ENCODE measurements at regions not wholly inside any gene's neighbourhood (a gene's known extent, or its start where the extent isn't known, plus 50 kb on each side); places are given as distances from the start of the nearest gene placed in this dataset.
A peak's percentile ranks its signal among the peaks of the same experiment; 100 is the strongest.

DNA sequence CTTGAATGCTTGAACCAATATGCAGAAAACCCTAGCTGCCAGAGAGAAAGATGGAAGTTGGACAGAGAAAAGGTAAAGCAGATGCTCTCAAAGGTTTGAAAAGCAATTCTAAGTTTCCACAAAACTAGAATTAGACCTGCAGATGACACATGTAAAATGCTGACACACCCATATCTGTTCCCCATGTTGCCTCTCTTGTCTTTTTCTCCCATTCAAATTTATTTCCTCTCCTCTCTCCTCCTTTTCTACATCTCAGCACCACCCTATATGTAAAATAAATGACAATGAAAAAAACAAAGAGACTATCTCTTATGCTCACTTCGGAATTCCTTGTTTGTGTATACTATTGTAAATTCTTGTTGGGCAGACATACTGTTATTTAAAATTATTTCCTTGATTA lies 75.5 kb upstream of the PLEKHA5 start (continued):
- no peak for TF ChIP-seq FOXA1 (IDR thresholded peaks at IDR 0.05)
- TF ChIP-seq JUND (IDR thresholded peaks at IDR 0.05) = no peak

DNA sequence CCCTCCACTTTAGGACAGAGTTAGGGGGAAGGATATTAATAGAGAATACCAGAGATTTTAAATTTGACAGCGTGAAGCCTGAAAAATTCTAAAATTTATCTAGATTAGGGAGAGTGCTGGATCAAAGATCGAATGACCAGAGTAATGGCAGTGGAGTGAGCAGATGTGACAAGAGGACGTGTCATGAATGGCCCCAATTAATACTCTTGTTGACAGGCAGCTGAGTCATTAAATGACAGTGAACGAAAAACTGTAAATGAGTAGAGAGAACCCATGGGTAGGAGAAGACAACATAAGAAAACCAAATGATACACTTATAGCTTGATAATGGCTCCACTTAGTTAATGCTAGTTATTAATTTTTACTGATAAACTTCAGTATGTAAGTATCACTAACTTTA lies 73.9 kb upstream of the PLEKHA5 start:
- 91% methylated on average over 4 of the region's 4 CpGs for WGBS
- Histone ChIP-seq H3K27me3 (ENCODE audit: control insufficient read depth in 4 of 4, insufficient read depth in 4 of 4, low read length in 3 of 4) (no peaks in the 10 kb centered on the region), H3K4me1 (ENCODE audit: control insufficient read depth in 4 of 4, insufficient read depth in 4 of 4, low read length in 3 of 4) (peaks cover 4 to 20% (median 8%) of the 10 kb centered on the region in 4 donors), H3K27ac (ENCODE audit: low read depth in 1 of 2, low read length in 2 of 2) (no peak overlapping the region), H3K4me3 (ENCODE audit: low read depth in 1 of 3, low read length in 3 of 3) (no peak overlapping the region), H3K36me3 (ENCODE audit: control insufficient read depth in 4 of 4, insufficient read depth in 3 of 4, low read depth in 1 of 4, low read length in 3 of 4) (no peaks in the 10 kb centered on the region), H3K9ac (ENCODE audit: low read depth in 1 of 2, low read length in 2 of 2) (no peak overlapping the region), H3K9me3 (ENCODE audit: control insufficient read depth in 4 of 4, low read length in 3 of 4) (no peaks in the 10 kb centered on the region)
- TF ChIP-seq SP1 (IDR thresholded peaks at IDR 0.05) = no peak
- TF ChIP-seq FOXA2 (IDR thresholded peaks at IDR 0.05) = no peak
- TF ChIP-seq EGR1 (IDR thresholded peaks at IDR 0.05; ENCODE audit: low read depth in 2 of 2) = no peak
- TF ChIP-seq FOXA1 (IDR thresholded peaks at IDR 0.05) = no peak
- no peak for TF ChIP-seq NR2F2 (IDR thresholded peaks at IDR 0.05)
- TF ChIP-seq, protein P1, sequence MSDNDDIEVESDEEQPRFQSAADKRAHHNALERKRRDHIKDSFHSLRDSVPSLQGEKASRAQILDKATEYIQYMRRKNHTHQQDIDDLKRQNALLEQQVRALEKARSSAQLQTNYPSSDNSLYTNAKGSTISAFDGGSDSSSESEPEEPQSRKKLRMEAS (IDR thresholded peaks at IDR 0.05) = no peak
- no peak for DNase-seq (ENCODE audit: low spot score)

DNA sequence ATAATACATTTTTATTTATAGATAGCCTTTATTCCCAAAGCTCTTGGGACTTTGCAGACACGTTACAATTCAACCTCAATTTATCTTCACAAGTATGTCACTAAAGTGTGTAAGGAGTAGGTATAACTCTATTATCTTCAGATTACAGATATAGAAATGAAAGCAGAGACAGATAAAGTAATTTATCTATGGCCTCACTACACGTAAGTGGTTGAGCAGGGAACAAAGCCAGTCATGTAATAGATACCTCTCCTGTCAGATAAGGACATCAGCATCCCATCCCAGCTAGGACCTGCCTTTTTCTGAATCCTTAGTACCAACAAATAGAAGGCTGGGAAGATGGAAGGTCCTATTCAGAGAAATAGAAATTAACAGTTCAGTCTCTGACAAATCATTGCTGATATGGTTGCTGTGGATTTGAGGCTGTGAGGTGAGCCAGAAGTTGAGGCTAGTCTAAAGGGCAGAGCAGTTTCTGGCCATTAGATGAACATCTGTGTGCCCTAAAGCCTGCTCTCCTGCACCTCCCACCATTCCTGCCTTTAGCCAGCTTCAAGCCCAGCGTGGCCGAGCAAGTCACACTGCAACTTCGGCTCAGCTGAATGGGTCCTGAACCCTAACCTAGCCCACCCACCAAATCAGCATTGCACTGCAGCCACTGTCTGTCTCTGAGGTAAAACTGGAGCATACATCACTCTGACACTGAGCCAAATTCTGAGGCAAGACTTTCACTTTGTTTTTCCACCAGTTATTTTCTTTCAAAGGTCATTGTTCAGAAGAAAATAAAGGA lies 71.1 kb upstream of the PLEKHA5 start:
- 41% methylated on average over 5 of the region's 5 CpGs for WGBS
- H3K27me3 ChIP-seq (ENCODE audit: control insufficient read depth in 4 of 4, insufficient read depth in 4 of 4, low read length in 3 of 4) = no peaks in the 10 kb centered on the region
- H3K4me3 ChIP-seq (ENCODE audit: low read depth in 1 of 3, low read length in 3 of 3) = peak overlapping the region; percentile 6 to 48 (median 10)
- no peaks in the 10 kb centered on the region for H3K9me3 ChIP-seq (ENCODE audit: control insufficient read depth in 4 of 4, low read length in 3 of 4)
- no peak for DNase-seq (ENCODE audit: low spot score)
- H3K4me1 ChIP-seq (ENCODE audit: control insufficient read depth in 4 of 4, insufficient read depth in 4 of 4, low read length in 3 of 4) = peaks cover 3 to 20% (median 8%) of the 10 kb centered on the region in 4 donors
- no peak overlapping the region for H3K9ac ChIP-seq (ENCODE audit: low read depth in 1 of 2, low read length in 2 of 2)
- H3K36me3 ChIP-seq (ENCODE audit: control insufficient read depth in 4 of 4, insufficient read depth in 3 of 4, low read depth in 1 of 4, low read length in 3 of 4) = no peaks in the 10 kb centered on the region
- peak overlapping the region in 1 of 2 donors; percentile 4 for H3K27ac ChIP-seq (ENCODE audit: low read depth in 1 of 2, low read length in 2 of 2)
- TF ChIP-seq YY1 (IDR thresholded peaks at IDR 0.05) (peak; percentile 47), GABPA (IDR thresholded peaks at IDR 0.05 in 1 of 2, conservative IDR thresholded peaks at IDR 0.05 in 1 of 2) (no peak), HNF4A (conservative IDR thresholded peaks at IDR 0.05) (peak; percentile 43 to 62), RXRA (IDR thresholded peaks at IDR 0.05) (peak; percentile 53 to 66), HNF4G (IDR thresholded peaks at IDR 0.05) (no peak), TAF1 (conservative IDR thresholded peaks at IDR 0.05) (no peak), RAD21 (IDR thresholded peaks at IDR 0.05) (peak; percentile 43 to 51), SP1 (IDR thresholded peaks at IDR 0.05) (peak; percentile 30)
- TF ChIP-seq, protein P2, sequence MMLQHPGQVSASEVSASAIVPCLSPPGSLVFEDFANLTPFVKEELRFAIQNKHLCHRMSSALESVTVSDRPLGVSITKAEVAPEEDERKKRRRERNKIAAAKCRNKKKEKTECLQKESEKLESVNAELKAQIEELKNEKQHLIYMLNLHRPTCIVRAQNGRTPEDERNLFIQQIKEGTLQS (IDR thresholded peaks at IDR 0.05) = no peak
- TF ChIP-seq, protein P3, sequence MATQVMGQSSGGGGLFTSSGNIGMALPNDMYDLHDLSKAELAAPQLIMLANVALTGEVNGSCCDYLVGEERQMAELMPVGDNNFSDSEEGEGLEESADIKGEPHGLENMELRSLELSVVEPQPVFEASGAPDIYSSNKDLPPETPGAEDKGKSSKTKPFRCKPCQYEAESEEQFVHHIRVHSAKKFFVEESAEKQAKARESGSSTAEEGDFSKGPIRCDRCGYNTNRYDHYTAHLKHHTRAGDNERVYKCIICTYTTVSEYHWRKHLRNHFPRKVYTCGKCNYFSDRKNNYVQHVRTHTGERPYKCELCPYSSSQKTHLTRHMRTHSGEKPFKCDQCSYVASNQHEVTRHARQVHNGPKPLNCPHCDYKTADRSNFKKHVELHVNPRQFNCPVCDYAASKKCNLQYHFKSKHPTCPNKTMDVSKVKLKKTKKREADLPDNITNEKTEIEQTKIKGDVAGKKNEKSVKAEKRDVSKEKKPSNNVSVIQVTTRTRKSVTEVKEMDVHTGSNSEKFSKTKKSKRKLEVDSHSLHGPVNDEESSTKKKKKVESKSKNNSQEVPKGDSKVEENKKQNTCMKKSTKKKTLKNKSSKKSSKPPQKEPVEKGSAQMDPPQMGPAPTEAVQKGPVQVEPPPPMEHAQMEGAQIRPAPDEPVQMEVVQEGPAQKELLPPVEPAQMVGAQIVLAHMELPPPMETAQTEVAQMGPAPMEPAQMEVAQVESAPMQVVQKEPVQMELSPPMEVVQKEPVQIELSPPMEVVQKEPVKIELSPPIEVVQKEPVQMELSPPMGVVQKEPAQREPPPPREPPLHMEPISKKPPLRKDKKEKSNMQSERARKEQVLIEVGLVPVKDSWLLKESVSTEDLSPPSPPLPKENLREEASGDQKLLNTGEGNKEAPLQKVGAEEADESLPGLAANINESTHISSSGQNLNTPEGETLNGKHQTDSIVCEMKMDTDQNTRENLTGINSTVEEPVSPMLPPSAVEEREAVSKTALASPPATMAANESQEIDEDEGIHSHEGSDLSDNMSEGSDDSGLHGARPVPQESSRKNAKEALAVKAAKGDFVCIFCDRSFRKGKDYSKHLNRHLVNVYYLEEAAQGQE (IDR thresholded peaks at IDR 0.05) = peak; percentile 29
- TF ChIP-seq, protein P1 (IDR thresholded peaks at IDR 0.05) = no peak
- TF ChIP-seq, protein P4, sequence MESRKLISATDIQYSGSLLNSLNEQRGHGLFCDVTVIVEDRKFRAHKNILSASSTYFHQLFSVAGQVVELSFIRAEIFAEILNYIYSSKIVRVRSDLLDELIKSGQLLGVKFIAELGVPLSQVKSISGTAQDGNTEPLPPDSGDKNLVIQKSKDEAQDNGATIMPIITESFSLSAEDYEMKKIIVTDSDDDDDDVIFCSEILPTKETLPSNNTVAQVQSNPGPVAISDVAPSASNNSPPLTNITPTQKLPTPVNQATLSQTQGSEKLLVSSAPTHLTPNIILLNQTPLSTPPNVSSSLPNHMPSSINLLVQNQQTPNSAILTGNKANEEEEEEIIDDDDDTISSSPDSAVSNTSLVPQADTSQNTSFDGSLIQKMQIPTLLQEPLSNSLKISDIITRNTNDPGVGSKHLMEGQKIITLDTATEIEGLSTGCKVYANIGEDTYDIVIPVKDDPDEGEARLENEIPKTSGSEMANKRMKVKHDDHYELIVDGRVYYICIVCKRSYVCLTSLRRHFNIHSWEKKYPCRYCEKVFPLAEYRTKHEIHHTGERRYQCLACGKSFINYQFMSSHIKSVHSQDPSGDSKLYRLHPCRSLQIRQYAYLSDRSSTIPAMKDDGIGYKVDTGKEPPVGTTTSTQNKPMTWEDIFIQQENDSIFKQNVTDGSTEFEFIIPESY (IDR thresholded peaks at IDR 0.05) = no peak

Measured in liver (tissue), 7 donors.